ENCODE measurements at regions not wholly inside any gene's neighbourhood (a gene's known extent, or its start where the extent isn't known, plus 50 kb on each side); places are given as distances from the start of the nearest gene placed in this dataset.

- no peak for DNase-seq (ENCODE audit: low read depth)
Measured at GRCh38 chr21:40901691-40902090, 54.7 kb upstream of the DSCAM start.

- no peak for DNase-seq (ENCODE audit: low read depth)
Measured at GRCh38 chr21:40902299-40902698, 55.3 kb upstream of the DSCAM start.

GRCh38 chr21:40902993-40903392 lies 56.0 kb upstream of the DSCAM start:
- DNase-seq (ENCODE audit: low read depth) = no peak

- no peak for DNase-seq (ENCODE audit: low read depth)
Measured at GRCh38 chr21:40905251-40905650, 58.3 kb upstream of the DSCAM start.

- no peak for DNase-seq (ENCODE audit: low read depth)
Measured at GRCh38 chr21:40912375-40912774, 65.4 kb upstream of the DSCAM start.

- DNase-seq (ENCODE audit: low read depth) = no peak
Measured at GRCh38 chr21:40915114-40915513, 68.2 kb upstream of the DSCAM start.

- no peak for DNase-seq (ENCODE audit: low read depth)
Measured at GRCh38 chr21:40923407-40923806, 76.4 kb upstream of the DSCAM start.

GRCh38 chr21:40923901-40924300 lies 76.9 kb upstream of the DSCAM start:
- DNase-seq (ENCODE audit: low read depth) = no peak

GRCh38 chr21:40924641-40925040 lies 77.7 kb upstream of the DSCAM start:
- no peak for DNase-seq (ENCODE audit: low read depth)

- no peak for DNase-seq (ENCODE audit: low read depth)
Measured at GRCh38 chr21:40926238-40926637, 79.3 kb upstream of the DSCAM start.

GRCh38 chr21:40929833-40930232 lies 82.9 kb upstream of the DSCAM start:
- DNase-seq (ENCODE audit: low read depth) = no peak

- no peak for DNase-seq (ENCODE audit: low read depth)
Measured at GRCh38 chr21:40931197-40931596, 84.2 kb upstream of the DSCAM start.

- DNase-seq (ENCODE audit: low read depth) = no peak
Measured at GRCh38 chr21:40936178-40936577, 89.2 kb upstream of the DSCAM start.

- DNase-seq (ENCODE audit: low read depth) = no peak
Measured at GRCh38 chr21:40936771-40937261, 89.9 kb upstream of the DSCAM start.

GRCh38 chr21:40938078-40938477 lies 91.1 kb upstream of the DSCAM start:
- DNase-seq (ENCODE audit: low read depth) = no peak

- DNase-seq (ENCODE audit: low read depth) = no peak
Measured at GRCh38 chr21:40938611-40939010, 91.7 kb upstream of the DSCAM start.

GRCh38 chr21:40947713-40948112 lies 100.8 kb upstream of the DSCAM start:
- DNase-seq (ENCODE audit: low read depth) = no peak

GRCh38 chr21:40950970-40951369 lies 104.0 kb upstream of the DSCAM start:
- no peak for DNase-seq (ENCODE audit: low read depth)

GRCh38 chr21:40952551-40953323 lies 105.8 kb upstream of the DSCAM start:
- DNase-seq (ENCODE audit: low read depth) = no peak

GRCh38 chr21:40964691-40965090 lies 117.7 kb upstream of the DSCAM start:
- no peak for DNase-seq (ENCODE audit: low read depth)

- no peak for DNase-seq (ENCODE audit: low read depth)
Measured at GRCh38 chr21:40967771-40968170, 120.8 kb upstream of the DSCAM start.

GRCh38 chr21:40972151-40972550 lies 125.2 kb upstream of the DSCAM start:
- no peak for DNase-seq (ENCODE audit: low read depth)

- no peak for DNase-seq (ENCODE audit: low read depth)
Measured at GRCh38 chr21:40976198-40977109, 129.5 kb upstream of the DSCAM start.
